BLaER1 treated with 17β-estradiol and CSF1 and Interleukin-3, amounts not matched to agents 10 nM and 100 nM (cell line): ENCODE measurements at regions not wholly inside any gene's neighbourhood (a gene's known extent, or its start where the extent isn't known, plus 50 kb on each side); places are given as distances from the start of the nearest gene placed in this dataset.

Source experiments
- H3K27ac ChIP-seq, 11 experiments: shearing (Covaris generic); formaldehyde crosslinking; 2 replicates each; pipeline ENCODE4 v1.8.1; 2022
- H3K27me3 ChIP-seq, 11 experiments: shearing (Covaris generic); formaldehyde crosslinking; 2 replicates each; pipeline ENCODE4 v1.8.1; 2022
- H3K36me3 ChIP-seq, 11 experiments: shearing (Covaris generic); formaldehyde crosslinking; 2 replicates each; pipeline ENCODE4 v1.8.1; 2022
- H3K4me1 ChIP-seq, 10 experiments: shearing (Covaris generic); formaldehyde crosslinking; 2 replicates each; pipeline ENCODE4 v1.8.1; 2022
- H3K4me2 ChIP-seq, 11 experiments: shearing (Covaris generic); formaldehyde crosslinking; 2 replicates each; pipeline ENCODE4 v1.8.1; 2022
- H3K4me3 ChIP-seq, 10 experiments: shearing (Covaris generic); formaldehyde crosslinking; 2 replicates each; pipeline ENCODE4 v1.8.1; 2022
- H3K9ac ChIP-seq, 11 experiments: shearing (Covaris generic); formaldehyde crosslinking; 2 replicates each; pipeline ENCODE4 v1.8.1; 2022
- H3K9me3 ChIP-seq, 11 experiments: shearing (Covaris generic); formaldehyde crosslinking; replicated peaks in 1 of 11; 2 replicates each; pipeline ENCODE4 v1.8.1; 2022
- H4K20me1 ChIP-seq, 11 experiments: shearing (Covaris generic); formaldehyde crosslinking; 2 replicates each; pipeline ENCODE4 v1.8.1; 2022
- Cebpa-rat ChIP-seq, 11 experiments: shearing (Covaris generic); IDR thresholded peaks; 2 replicates each; pipeline ENCODE4 v1.8.1; 2022

DNA sequence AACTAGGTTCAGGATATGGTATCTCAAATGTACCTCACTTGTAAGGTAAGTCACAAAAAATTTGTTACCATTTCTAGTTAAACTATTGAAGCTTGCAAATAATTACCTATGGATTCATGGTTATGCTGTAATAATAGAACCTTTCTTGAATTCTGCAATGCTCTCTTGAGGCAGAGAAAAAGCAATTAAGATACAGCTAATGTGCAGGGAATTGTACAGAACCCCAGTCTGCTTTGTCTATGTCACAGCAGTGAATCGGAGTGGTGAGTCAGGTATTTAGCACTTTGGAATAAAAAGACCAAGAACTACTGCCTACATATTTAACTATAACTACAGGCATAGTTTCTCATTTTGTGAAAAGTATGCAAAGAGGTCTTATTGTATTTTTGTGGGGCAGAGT lies 228.7 kb upstream of the GOT2 start:
- H3K36me3 ChIP-seq, result no peaks in the 10 kb centered on the region
- H4K20me1 ChIP-seq, result no peaks in the 10 kb centered on the region
- H3K9ac ChIP-seq, result no peak overlapping the region
- H3K4me3 ChIP-seq, result no peak overlapping the region
- H3K4me1 ChIP-seq, result no peaks in the 10 kb centered on the region
- H3K4me2 ChIP-seq, result no peak overlapping the region
- H3K27ac ChIP-seq, result no peak overlapping the region
- no peaks in the 10 kb centered on the region for H3K27me3 ChIP-seq
- no peak for TF ChIP-seq Cebpa-rat (IDR thresholded peaks at IDR 0.05)
- 0 out of 22 replicates have a peak, but pooled peaks cover 0 to 5% (median 0%) of the 10 kb centered on the region in 11 experiments for H3K9me3 ChIP-seq

DNA sequence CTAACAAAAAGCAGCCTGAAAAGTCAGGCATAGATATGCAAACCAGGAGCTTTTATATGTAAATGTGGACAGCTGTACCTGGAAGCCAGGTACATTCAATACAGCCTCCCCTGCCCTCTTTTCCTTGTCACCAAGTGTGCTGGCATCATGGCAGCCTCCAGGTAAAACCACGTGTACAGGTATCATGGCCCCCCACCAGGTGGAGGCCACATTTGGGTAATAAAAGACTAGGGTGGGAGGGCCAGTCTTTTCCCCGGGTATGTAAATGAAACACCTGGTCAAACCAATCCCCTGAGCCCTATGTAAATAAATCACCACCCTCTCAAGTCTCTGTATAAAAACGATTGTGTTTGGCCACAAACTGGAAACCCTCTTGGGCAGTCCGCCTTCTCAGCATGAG lies 226.4 kb upstream of the GOT2 start:
- Histone ChIP-seq H3K4me3 (no peak overlapping the region), H3K4me2 (no peak overlapping the region), H3K9me3 (0 out of 22 replicates have a peak, but pooled peaks cover 0 to 5% (median 0%) of the 10 kb centered on the region in 11 experiments), H3K27ac (no peak overlapping the region), H3K4me1 (no peaks in the 10 kb centered on the region), H3K36me3 (no peaks in the 10 kb centered on the region), H3K9ac (no peak overlapping the region), H4K20me1 (no peaks in the 10 kb centered on the region), H3K27me3 (no peaks in the 10 kb centered on the region)
- TF ChIP-seq Cebpa-rat (IDR thresholded peaks at IDR 0.05), result no peak

DNA sequence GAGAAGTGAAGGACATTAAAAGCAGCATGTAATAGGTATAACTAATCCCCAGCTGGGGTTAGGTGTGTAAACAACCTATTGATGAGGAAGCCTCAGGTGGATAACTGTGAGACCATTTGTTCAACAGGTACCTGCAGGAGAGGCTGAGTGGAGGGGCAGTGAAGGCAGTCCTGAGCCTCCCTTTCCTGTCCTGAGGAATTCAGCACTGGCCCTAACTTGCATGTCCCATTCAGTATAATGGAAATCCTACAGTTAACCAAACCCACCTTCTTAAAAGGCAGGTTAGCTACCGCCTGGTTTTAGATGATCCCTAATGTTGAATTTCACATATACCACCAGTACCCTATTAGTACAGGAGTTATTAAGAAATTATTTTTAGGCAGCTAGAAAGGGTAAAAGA lies 225.9 kb upstream of the GOT2 start:
- no peak overlapping the region for H3K4me2 ChIP-seq
- H4K20me1 ChIP-seq, result no peaks in the 10 kb centered on the region
- no peak for TF ChIP-seq Cebpa-rat (IDR thresholded peaks at IDR 0.05)
- 0 out of 22 replicates have a peak, but pooled peaks cover 0 to 5% (median 0%) of the 10 kb centered on the region in 11 experiments for H3K9me3 ChIP-seq
- H3K4me1 ChIP-seq, result no peaks in the 10 kb centered on the region
- no peak overlapping the region for H3K27ac ChIP-seq
- no peak overlapping the region for H3K4me3 ChIP-seq
- H3K27me3 ChIP-seq, result no peaks in the 10 kb centered on the region
- H3K9ac ChIP-seq, result no peak overlapping the region
- H3K36me3 ChIP-seq, result no peaks in the 10 kb centered on the region

DNA sequence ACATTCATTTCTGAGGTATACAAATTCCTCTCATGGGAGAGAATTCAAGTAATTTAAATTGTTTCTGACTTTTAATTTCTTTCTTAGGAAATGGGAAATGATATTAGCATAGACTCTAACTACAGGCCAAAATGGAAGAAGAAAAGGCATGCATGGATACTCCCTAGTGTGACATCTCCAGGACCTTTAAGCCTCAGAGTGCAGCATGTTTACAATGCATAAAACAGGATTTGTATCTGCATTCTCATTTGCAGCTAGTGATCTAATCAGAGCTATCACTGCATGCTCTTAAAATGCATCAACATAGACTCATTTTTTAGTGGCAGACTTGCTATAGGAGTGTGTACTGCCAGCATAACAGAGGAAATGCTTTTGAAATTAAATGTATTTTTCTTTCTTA lies 224.6 kb upstream of the GOT2 start:
- Histone ChIP-seq H3K4me3 (no peak overlapping the region), H3K4me1 (no peaks in the 10 kb centered on the region), H3K4me2 (no peak overlapping the region), H4K20me1 (no peaks in the 10 kb centered on the region), H3K36me3 (no peaks in the 10 kb centered on the region), H3K27me3 (no peaks in the 10 kb centered on the region), H3K9ac (no peak overlapping the region), H3K27ac (no peak overlapping the region), H3K9me3 (0 out of 22 replicates have a peak, but pooled peaks cover 0 to 1% (median 0%) of the 10 kb centered on the region in 11 experiments)
- TF ChIP-seq Cebpa-rat (IDR thresholded peaks at IDR 0.05), result no peak

DNA sequence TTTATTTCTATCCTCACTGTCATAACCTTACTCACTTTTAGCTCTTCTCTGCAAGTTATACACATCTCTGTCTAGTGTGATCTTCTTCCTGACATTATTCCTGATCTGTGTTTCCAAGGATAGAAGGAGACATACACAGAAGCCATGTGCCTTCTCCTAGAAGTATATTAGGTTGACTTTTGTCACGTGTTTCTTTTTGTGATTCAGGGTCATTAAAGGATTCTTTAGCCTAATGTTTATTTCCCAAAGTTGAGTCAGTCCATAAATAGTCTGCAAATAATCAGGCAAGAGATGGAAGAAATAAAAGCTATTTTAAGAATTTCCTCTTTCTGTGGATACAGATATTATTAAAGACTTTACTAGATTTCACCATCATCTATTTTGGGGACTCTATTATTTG lies 214.1 kb upstream of the GOT2 start:
- Histone ChIP-seq H3K4me1 (peaks cover 0 to 18% (median 0%) of the 10 kb centered on the region in 10 experiments; a peak in 8 of 20 replicates), H3K9ac (no peak overlapping the region), H3K27me3 (no peaks in the 10 kb centered on the region), H3K36me3 (no peaks in the 10 kb centered on the region), H3K4me2 (peak overlapping the region in 4 of 11 experiments; percentile 2 to 61 (median 46); a peak in 5 of 22 replicates), H3K27ac (peak overlapping the region in 3 of 11 experiments; percentile 17 to 54 (median 39); a peak in 4 of 22 replicates), H3K4me3 (no peak overlapping the region), H3K9me3 (peaks cover 0 to 22% (median 11%) of the 10 kb centered on the region in 11 experiments; a peak in 9 of 22 replicates), H4K20me1 (no peaks in the 10 kb centered on the region)
- no peak for TF ChIP-seq Cebpa-rat (IDR thresholded peaks at IDR 0.05)

DNA sequence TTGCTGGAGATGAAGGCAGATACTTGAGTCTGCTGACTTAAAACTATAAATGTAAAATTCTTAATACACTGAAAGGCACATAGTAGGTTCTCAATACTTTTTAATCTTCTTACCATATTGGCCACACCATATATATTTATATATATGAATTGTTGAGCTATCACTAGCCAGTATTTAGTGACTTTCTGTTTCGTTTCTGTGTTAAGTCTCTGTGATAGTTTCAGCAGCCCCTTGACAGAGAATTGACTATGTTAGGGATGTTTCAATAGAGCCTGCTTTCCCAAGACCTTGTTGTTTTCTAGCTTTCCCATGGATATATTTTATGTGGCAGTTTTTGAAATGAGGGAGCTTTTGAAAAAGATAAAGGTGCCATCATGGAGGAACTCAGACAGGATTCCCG lies 206.5 kb upstream of the GOT2 start:
- no peak for TF ChIP-seq Cebpa-rat (IDR thresholded peaks at IDR 0.05)
- H3K9me3 ChIP-seq, result peaks cover 0 to 25% (median 11%) of the 10 kb centered on the region in 11 experiments; a peak in 11 of 22 replicates
- H3K4me3 ChIP-seq, result no peak overlapping the region
- H3K27ac ChIP-seq, result no peak overlapping the region
- H3K4me2 ChIP-seq, result peak overlapping the region in 1 of 11 experiments; percentile 9; a peak in 1 of 22 replicates
- H4K20me1 ChIP-seq, result no peaks in the 10 kb centered on the region
- peaks cover 0 to 16% (median 2%) of the 10 kb centered on the region in 10 experiments; a peak in 6 of 20 replicates for H3K4me1 ChIP-seq
- H3K27me3 ChIP-seq, result no peaks in the 10 kb centered on the region
- H3K9ac ChIP-seq, result no peak overlapping the region
- no peaks in the 10 kb centered on the region for H3K36me3 ChIP-seq

DNA sequence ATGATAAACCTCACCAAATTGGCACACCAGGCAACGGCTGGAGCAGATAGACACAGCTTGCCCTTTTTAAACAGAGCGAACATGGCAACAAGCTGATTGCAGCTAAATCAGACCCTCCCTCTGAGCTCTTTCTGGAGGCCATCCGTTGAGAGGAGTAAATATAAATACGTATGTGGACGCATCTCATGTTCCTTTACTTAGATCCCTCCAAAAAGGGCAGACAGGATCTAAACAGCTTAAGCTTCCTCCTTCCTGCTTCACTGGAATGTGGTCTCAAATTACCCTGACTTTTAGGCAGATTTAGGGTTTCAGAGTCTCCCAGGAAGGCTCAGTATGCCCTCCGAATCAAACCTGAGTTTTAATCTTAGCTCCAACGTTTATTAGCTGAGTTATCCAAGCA lies 204.7 kb upstream of the GOT2 start:
- Histone ChIP-seq H3K4me2 (no peak overlapping the region), H3K27me3 (no peaks in the 10 kb centered on the region), H4K20me1 (no peaks in the 10 kb centered on the region), H3K4me3 (no peak overlapping the region), H3K27ac (no peak overlapping the region), H3K9ac (no peak overlapping the region), H3K36me3 (no peaks in the 10 kb centered on the region), H3K9me3 (peaks cover 0 to 38% (median 18%) of the 10 kb centered on the region in 11 experiments; a peak in 13 of 22 replicates), H3K4me1 (peaks cover 0 to 23% (median 2%) of the 10 kb centered on the region in 10 experiments; a peak in 6 of 20 replicates)
- TF ChIP-seq Cebpa-rat (IDR thresholded peaks at IDR 0.05), result no peak

DNA sequence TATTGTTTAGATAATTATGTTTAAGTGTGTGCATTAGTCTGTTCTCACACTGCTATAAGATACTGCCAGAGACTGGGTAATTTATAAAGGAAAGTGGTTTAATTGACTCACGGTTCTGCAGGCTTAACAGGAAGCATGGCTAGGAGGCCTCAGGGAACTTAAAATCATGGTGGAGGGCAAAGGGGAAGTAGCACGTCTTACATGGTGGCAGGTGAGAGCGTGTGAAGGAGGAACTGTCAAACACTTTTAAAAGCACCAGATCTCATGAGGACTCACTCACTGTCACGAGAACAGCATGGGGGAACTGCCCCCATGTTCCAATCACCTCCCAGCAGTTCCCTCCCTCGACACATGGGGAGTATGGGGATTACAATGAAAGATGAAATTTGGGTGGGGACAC lies 203.5 kb upstream of the GOT2 start:
- Histone ChIP-seq H3K9me3 (peaks cover 0 to 45% (median 25%) of the 10 kb centered on the region in 11 experiments; a peak in 13 of 22 replicates), H3K9ac (no peak overlapping the region), H3K27ac (no peak overlapping the region), H3K4me2 (no peak overlapping the region), H4K20me1 (no peaks in the 10 kb centered on the region), H3K36me3 (no peaks in the 10 kb centered on the region), H3K27me3 (no peaks in the 10 kb centered on the region), H3K4me3 (no peak overlapping the region), H3K4me1 (peaks cover 0 to 23% (median 2%) of the 10 kb centered on the region in 10 experiments; a peak in 6 of 20 replicates)
- TF ChIP-seq Cebpa-rat (IDR thresholded peaks at IDR 0.05), result no peak

DNA sequence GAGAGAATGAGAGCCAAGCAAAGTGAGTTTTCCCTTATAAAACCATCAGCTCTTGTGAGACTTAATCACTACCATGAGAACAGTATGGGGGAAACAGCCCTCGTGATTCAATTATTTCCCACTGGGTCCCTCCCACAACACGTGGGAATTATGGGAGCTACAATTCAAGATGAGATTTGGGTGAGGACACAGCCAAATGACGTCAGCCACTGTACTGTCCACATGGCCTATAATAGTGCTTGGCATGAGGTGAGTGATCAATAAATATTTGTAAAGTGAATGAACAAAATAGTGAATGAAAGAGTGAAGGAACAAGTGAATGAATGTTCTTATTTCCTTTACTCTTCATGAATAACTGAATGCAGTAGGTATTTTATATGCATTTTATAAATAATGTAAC lies 199.1 kb upstream of the GOT2 start:
- H3K9ac ChIP-seq, result no peak overlapping the region
- no peaks in the 10 kb centered on the region for H4K20me1 ChIP-seq
- H3K4me3 ChIP-seq, result no peak overlapping the region
- TF ChIP-seq Cebpa-rat (IDR thresholded peaks at IDR 0.05), result no peak
- peaks cover 0 to 41% (median 25%) of the 10 kb centered on the region in 11 experiments; a peak in 13 of 22 replicates for H3K9me3 ChIP-seq
- H3K4me1 ChIP-seq, result peaks cover 0 to 23% (median 2%) of the 10 kb centered on the region in 10 experiments; a peak in 6 of 20 replicates
- no peaks in the 10 kb centered on the region for H3K36me3 ChIP-seq
- no peak overlapping the region for H3K27ac ChIP-seq
- H3K27me3 ChIP-seq, result no peaks in the 10 kb centered on the region
- no peak overlapping the region for H3K4me2 ChIP-seq

DNA sequence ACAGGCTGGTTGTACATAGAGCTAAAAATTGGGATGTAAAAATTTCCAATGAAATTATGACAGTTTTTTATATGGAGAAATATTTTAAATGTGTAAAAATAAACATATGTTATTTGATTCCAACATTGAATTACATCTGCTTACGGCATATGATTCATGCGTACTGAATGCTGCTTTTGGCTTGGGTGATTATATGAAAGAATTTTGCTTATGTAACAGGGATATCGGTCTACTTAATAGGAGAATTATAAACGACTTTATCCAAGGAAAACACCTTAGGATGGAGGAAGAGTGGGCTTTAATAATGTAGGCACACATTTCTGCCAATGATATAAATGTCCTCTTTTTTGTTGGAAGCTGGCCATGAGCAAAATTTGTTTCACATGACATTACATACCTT lies 197.3 kb upstream of the GOT2 start:
- Histone ChIP-seq H3K36me3 (no peaks in the 10 kb centered on the region), H3K9ac (no peak overlapping the region), H3K4me3 (no peak overlapping the region), H3K4me2 (no peak overlapping the region), H4K20me1 (no peaks in the 10 kb centered on the region), H3K27me3 (no peaks in the 10 kb centered on the region), H3K4me1 (peaks cover 0 to 11% (median 0%) of the 10 kb centered on the region in 10 experiments; a peak in 3 of 20 replicates), H3K27ac (no peak overlapping the region), H3K9me3 (peaks cover 0 to 27% (median 13%) of the 10 kb centered on the region in 11 experiments; a peak in 11 of 22 replicates)
- TF ChIP-seq Cebpa-rat (IDR thresholded peaks at IDR 0.05), result no peak
